ENCODE measurements at regions not wholly inside any gene's neighbourhood (a gene's known extent, or its start where the extent isn't known, plus 50 kb on each side); places are given as distances from the start of the nearest gene placed in this dataset.
"Not testable (repeated sequence)": the region's sequence is repeated elsewhere in the genome, so short reads cannot be mapped to it uniquely, and the experiment has no call there.

DNA sequence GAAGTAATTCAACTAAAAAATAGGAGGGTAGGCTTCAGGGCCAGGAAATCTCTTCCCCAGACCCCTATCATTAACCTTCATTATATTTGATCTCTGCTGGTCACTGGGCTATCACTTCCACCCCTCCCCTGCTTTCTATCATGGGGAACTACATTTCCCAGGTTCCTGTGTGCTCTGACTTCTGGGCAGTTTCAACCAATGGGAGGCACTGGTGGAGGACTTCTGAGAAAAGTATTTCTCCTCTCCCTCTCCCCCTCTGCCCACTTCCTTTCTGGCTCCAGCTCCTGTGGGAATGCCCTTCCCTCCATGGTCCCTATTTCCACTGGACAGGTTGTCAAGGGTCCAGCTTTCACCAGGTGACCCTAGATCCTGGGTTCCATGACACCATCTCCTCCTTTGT is 364.4 kb downstream of the C16orf95 start:
- Histone ChIP-seq H3K27ac (ENCODE audit: low read depth, low read length) (no peak overlapping the region), H3K9me3 (ENCODE audit: control insufficient read depth, insufficient read depth, low read length) (no peaks in the 10 kb centered on the region), H3K36me3 (ENCODE audit: control insufficient read depth, insufficient read depth, low read length) (no peaks in the 10 kb centered on the region)

DNA sequence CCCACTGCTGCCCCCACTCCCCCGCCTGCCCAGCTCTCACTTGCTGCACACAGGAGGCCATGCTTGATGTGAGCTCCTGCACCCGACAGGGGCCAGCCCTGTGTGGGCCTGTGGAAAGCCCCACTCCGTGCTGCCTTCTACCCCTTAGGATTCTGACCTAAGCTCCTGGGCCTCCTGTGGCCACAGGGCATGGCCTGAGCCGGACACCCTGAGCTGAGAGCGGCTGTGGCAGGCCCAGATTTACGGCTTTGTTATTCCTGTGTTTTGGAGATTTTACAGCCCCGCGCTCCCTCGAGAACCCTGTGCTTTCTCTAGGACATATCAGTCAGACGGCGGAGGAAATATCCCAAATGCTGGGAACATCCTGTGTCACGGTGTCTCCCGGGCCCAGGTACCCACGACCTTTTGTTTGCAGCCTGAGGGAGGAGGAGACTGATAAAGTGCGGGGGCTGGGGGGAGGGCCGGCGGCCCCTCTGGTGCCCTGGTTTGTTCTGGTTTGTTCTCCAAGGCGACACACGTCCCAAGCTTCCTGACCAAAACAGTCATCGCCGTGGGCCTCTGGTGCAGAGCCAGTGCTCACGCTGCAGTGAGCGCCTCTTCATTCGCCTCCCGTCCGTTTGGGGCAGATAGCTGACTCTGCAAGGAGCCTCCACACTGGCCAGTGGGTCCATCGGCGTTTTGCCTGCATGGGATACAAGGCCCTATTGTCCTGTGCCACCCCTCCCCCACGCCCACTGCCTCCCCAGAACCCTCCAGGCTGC is 363.4 kb downstream of the C16orf95 start:
- 40% methylated on average over 24 of the region's 29 CpGs for WGBS (ENCODE audit: insufficient coverage)
- Histone ChIP-seq H3K4me3 (ENCODE audit: low read depth, low read length) (no peak overlapping the region), H3K4me1 (ENCODE audit: control insufficient read depth, insufficient read depth, low read length) (peaks cover 22% of the 10 kb centered on the region), H3K27me3 (ENCODE audit: control insufficient read depth, insufficient read depth, low read length) (no peaks in the 10 kb centered on the region), H3K9me3 (ENCODE audit: control insufficient read depth, insufficient read depth, low read length) (no peaks in the 10 kb centered on the region), H3K36me3 (ENCODE audit: control insufficient read depth, insufficient read depth, low read length) (no peaks in the 10 kb centered on the region), H3K27ac (ENCODE audit: low read depth, low read length) (no peak overlapping the region)
- peak in 2 of 6 donors; percentile 26 to 27 for DNase-seq (ENCODE audit: low read depth in 4 of 6, low spot score in 6 of 6)

More for the DNA sequence above, 364.4 kb downstream of the C16orf95 start:
- Histone ChIP-seq H3K4me3 (ENCODE audit: low read depth, low read length) (no peak overlapping the region), H3K4me1 (ENCODE audit: control insufficient read depth, insufficient read depth, low read length) (peaks cover 17% of the 10 kb centered on the region), H3K27me3 (ENCODE audit: control insufficient read depth, insufficient read depth, low read length) (no peaks in the 10 kb centered on the region)
- DNase-seq (ENCODE audit: low read depth in 4 of 6, low spot score in 6 of 6), result no peak

DNA sequence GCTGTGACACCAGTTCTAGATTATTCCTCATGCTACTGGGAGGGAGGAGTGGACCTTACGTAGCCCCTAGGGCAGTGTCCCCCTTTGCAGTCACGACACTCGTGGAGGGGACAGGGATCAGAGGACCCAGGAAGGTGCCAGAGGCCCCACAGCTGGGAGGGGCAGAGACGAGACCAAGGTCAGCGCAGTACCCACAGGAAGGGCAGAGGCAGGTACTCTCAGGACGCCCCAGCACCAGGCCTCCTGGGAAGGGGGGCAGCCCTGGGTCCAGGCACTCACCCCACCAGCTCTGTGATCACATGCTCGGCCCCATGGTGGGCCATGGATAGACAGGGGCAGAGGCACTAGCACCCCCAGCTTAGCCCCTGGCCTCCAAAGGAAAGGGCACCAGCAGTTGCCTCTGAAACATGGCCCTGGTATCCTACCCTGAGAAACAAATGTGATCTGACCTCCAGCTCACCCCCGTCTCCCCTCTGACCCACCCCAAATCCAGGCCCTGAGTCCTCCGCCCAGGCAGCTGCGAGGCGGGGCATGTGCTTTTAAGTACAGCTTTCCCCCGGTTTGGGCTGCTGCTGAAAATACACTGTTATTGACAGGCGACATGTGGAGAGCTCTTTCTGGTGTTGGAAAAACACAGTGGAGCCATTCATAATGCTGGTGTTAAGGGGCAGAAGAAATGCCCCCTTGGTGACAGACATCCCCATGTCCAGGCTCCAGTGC is 361.9 kb downstream of the C16orf95 start:
- H3K36me3 ChIP-seq (ENCODE audit: control insufficient read depth, insufficient read depth, low read length), result no peaks in the 10 kb centered on the region
- WGBS (ENCODE audit: insufficient coverage), result 77% methylated on average over 9 of the region's 13 CpGs
- H3K9me3 ChIP-seq (ENCODE audit: control insufficient read depth, insufficient read depth, low read length), result no peaks in the 10 kb centered on the region
- H3K4me1 ChIP-seq (ENCODE audit: control insufficient read depth, insufficient read depth, low read length), result peaks cover 30% of the 10 kb centered on the region
- H3K27me3 ChIP-seq (ENCODE audit: control insufficient read depth, insufficient read depth, low read length), result no peaks in the 10 kb centered on the region
- no peak overlapping the region for H3K27ac ChIP-seq (ENCODE audit: low read depth, low read length)
- DNase-seq (ENCODE audit: low read depth in 4 of 6, low spot score in 6 of 6), result no peak
- H3K4me3 ChIP-seq (ENCODE audit: low read depth, low read length), result no peak overlapping the region

DNA sequence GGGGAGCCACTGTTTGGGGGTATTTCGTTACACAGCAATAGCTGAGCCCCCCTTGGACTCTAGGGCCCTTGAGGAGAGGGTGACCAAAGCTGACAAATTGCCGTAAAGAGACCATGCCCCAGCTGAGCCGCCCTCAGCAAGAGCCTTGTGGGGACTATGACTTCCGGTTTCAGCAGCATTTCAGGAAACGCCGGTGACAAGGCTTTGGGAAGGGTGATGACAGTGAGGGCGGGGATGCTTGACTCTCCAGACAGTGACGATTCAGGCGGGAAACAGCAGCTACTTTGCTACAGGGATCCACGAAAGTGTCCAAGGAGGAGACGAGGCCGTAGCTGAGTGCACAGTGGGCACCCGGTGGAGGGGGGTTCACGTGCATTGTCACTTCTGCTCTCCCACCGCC is 360.8 kb downstream of the C16orf95 start:
- no peak overlapping the region for H3K4me3 ChIP-seq (ENCODE audit: low read depth, low read length)
- H3K36me3 ChIP-seq (ENCODE audit: control insufficient read depth, insufficient read depth, low read length), result no peaks in the 10 kb centered on the region
- no peak overlapping the region for H3K27ac ChIP-seq (ENCODE audit: low read depth, low read length)
- WGBS (ENCODE audit: insufficient coverage), result 78% methylated on average over 15 of the region's 15 CpGs
- H3K4me1 ChIP-seq (ENCODE audit: control insufficient read depth, insufficient read depth, low read length), result peaks cover 41% of the 10 kb centered on the region
- no peaks in the 10 kb centered on the region for H3K27me3 ChIP-seq (ENCODE audit: control insufficient read depth, insufficient read depth, low read length)
- no peaks in the 10 kb centered on the region for H3K9me3 ChIP-seq (ENCODE audit: control insufficient read depth, insufficient read depth, low read length)
- no peak for DNase-seq (ENCODE audit: low read depth in 4 of 6, low spot score in 6 of 6)

DNA sequence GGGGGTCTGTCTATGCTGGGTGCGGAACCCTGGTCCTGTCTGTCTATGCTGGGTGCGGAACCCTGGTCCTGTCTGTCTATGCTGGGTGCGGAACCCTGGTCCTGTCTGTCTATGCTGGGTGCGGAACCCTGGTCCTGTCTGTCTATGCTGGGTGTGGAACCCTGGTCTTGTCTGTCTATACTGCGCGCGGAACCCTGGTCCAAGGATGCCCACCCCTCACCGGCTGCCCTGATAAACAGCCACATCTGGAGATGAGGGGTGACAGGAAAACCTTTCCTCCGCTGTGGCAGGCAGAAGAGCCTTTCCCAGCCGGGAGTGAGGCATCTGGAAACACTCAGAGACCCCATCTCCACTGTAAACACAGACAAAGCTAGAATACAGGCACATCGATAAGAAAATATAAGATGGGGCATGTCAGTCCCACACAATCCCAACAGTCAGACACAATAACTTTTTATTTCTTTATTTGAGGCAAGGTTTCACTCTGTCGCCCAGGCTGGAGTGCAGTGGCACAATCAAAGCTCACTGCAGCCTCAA is 359.5 kb downstream of the C16orf95 start:
- H3K27me3 ChIP-seq (ENCODE audit: control insufficient read depth, insufficient read depth, low read length); H3K4me3 ChIP-seq (ENCODE audit: low read depth, low read length); H3K27ac ChIP-seq (ENCODE audit: low read depth, low read length); H3K9me3 ChIP-seq (ENCODE audit: control insufficient read depth, insufficient read depth, low read length); H3K36me3 ChIP-seq (ENCODE audit: control insufficient read depth, insufficient read depth, low read length); DNase-seq (ENCODE audit: low read depth in 4 of 6, low spot score in 6 of 6): not testable (repeated sequence)
- WGBS (ENCODE audit: insufficient coverage), result 93% methylated on average over 6 of the region's 12 CpGs
- H3K4me1 ChIP-seq (ENCODE audit: control insufficient read depth, insufficient read depth, low read length), result peaks cover 43% of the 10 kb centered on the region

DNA sequence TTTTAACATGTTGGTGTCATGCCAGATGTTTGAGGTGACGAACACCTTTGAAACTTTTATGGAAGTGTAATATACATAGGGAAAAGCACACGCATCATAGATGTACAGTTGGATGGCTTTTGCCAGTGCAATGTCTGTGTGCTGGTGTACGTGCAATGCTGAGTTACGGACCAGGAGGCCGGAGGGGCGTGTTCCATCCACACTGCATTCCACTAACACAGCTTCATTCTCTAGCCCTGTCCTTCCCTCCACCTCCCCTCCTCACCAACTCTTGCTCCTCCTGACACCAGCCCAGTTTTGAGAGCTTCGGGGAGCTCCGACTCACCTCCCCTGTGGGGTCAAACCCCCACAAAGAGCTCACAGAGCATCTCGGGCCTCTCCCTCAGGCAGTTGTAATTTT is 358.8 kb downstream of the C16orf95 start:
- Histone ChIP-seq H3K4me3 (ENCODE audit: low read depth, low read length) (no peak overlapping the region), H3K27ac (ENCODE audit: low read depth, low read length) (no peak overlapping the region), H3K27me3 (ENCODE audit: control insufficient read depth, insufficient read depth, low read length) (no peaks in the 10 kb centered on the region), H3K36me3 (ENCODE audit: control insufficient read depth, insufficient read depth, low read length) (no peaks in the 10 kb centered on the region), H3K9me3 (ENCODE audit: control insufficient read depth, insufficient read depth, low read length) (no peaks in the 10 kb centered on the region), H3K4me1 (ENCODE audit: control insufficient read depth, insufficient read depth, low read length) (peaks cover 43% of the 10 kb centered on the region)
- no peak for DNase-seq (ENCODE audit: low read depth in 4 of 6, low spot score in 6 of 6)
- 77% methylated on average over 7 of the region's 9 CpGs for WGBS (ENCODE audit: insufficient coverage)

DNA sequence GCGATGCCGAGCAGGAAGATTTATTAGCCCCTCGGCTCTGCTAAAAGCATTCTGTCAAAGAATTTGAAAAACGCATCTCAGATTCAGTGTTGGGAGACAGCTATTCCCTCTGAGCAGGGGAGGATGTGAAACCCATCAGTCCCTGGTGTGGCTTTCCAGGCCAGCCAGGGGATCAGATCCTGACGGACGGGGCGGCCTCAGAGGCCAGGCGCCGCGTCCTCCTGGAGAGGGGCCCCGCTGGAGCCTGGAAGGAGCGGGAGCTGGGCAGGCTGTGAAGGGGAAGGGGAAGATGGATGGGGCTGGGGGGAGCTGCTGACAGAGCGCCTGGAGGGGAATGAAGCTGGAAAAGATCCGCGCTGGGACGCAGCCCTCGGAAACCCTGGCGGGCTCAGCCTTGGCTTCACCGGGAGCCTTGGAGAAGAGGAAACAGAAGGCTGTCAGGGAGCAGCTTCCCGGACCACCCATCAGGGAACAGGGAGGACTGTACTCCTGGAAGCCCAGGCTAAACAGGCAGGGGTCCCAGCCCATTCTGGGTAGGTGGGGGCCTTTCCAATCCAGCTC is 358.0 kb downstream of the C16orf95 start:
- peaks cover 35% of the 10 kb centered on the region for H3K4me1 ChIP-seq (ENCODE audit: control insufficient read depth, insufficient read depth, low read length)
- DNase-seq (ENCODE audit: low read depth in 4 of 6, low spot score in 6 of 6), result peak in 2 of 6 donors; percentile 21 to 71
- H3K27me3 ChIP-seq (ENCODE audit: control insufficient read depth, insufficient read depth, low read length), result no peaks in the 10 kb centered on the region
- H3K4me3 ChIP-seq (ENCODE audit: low read depth, low read length), result no peak overlapping the region
- H3K36me3 ChIP-seq (ENCODE audit: control insufficient read depth, insufficient read depth, low read length), result no peaks in the 10 kb centered on the region
- no peaks in the 10 kb centered on the region for H3K9me3 ChIP-seq (ENCODE audit: control insufficient read depth, insufficient read depth, low read length)
- H3K27ac ChIP-seq (ENCODE audit: low read depth, low read length), result no peak overlapping the region
- WGBS (ENCODE audit: insufficient coverage), result 24% methylated on average over 20 of the region's 20 CpGs

DNA sequence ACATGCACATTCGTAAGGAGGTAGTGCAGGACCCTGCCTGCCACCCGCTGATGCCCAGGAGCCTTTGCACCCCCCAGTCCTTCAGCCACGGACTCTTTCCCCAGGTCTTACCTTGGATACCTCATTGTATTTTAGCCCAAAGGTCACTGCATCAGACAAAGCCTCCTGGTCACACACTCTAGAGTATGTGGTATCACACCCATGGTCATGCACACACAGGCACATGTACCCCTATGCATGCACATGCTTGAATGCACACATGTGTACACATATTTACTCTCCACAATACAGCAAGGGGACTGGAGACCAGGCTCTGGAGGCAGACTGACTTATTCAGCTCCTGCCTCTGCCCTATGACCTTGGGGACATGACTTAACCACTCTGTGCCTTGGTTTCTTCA is 357.5 kb downstream of the C16orf95 start:
- Histone ChIP-seq H3K4me3 (ENCODE audit: low read depth, low read length) (no peak overlapping the region), H3K27ac (ENCODE audit: low read depth, low read length) (no peak overlapping the region), H3K4me1 (ENCODE audit: control insufficient read depth, insufficient read depth, low read length) (peaks cover 32% of the 10 kb centered on the region), H3K27me3 (ENCODE audit: control insufficient read depth, insufficient read depth, low read length) (no peaks in the 10 kb centered on the region), H3K9me3 (ENCODE audit: control insufficient read depth, insufficient read depth, low read length) (no peaks in the 10 kb centered on the region), H3K36me3 (ENCODE audit: control insufficient read depth, insufficient read depth, low read length) (no peaks in the 10 kb centered on the region)
- 88% methylated on average over 3 of the region's 3 CpGs for WGBS (ENCODE audit: insufficient coverage)
- no peak for DNase-seq (ENCODE audit: low read depth in 4 of 6, low spot score in 6 of 6)

DNA sequence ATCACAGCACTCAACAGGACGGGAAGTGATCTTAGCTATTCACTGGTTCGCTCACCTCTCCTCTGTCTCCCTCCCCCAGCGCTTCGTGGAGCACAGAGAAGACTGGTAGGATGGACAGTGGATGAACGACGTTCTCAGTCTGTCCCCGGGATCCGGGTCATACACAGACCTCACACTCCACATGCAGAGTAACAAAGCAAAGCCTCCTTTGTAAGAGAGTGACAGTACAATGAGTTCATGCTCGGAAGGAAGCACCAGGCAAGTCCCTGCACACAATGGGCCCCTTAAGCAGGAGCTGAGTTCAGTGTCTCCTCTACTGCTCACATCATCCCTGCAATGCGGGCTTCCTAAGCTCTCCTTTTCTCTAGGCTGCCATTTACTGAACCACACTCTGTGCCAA is 356.9 kb downstream of the C16orf95 start:
- H3K4me1 ChIP-seq (ENCODE audit: control insufficient read depth, insufficient read depth, low read length), result peaks cover 29% of the 10 kb centered on the region
- H3K4me3 ChIP-seq (ENCODE audit: low read depth, low read length), result no peak overlapping the region
- H3K27me3 ChIP-seq (ENCODE audit: control insufficient read depth, insufficient read depth, low read length), result no peaks in the 10 kb centered on the region
- DNase-seq (ENCODE audit: low read depth in 4 of 6, low spot score in 6 of 6), result peak in 2 of 6 donors; percentile 34 to 41
- WGBS (ENCODE audit: insufficient coverage), result 30% methylated on average over 6 of the region's 10 CpGs
- H3K9me3 ChIP-seq (ENCODE audit: control insufficient read depth, insufficient read depth, low read length), result no peaks in the 10 kb centered on the region
- H3K36me3 ChIP-seq (ENCODE audit: control insufficient read depth, insufficient read depth, low read length), result no peaks in the 10 kb centered on the region
- H3K27ac ChIP-seq (ENCODE audit: low read depth, low read length), result no peak overlapping the region
